ENCODE measurements at regions not wholly inside any gene's neighbourhood (a gene's known extent, or its start where the extent isn't known, plus 50 kb on each side); places are given as distances from the start of the nearest gene placed in this dataset.

DNA sequence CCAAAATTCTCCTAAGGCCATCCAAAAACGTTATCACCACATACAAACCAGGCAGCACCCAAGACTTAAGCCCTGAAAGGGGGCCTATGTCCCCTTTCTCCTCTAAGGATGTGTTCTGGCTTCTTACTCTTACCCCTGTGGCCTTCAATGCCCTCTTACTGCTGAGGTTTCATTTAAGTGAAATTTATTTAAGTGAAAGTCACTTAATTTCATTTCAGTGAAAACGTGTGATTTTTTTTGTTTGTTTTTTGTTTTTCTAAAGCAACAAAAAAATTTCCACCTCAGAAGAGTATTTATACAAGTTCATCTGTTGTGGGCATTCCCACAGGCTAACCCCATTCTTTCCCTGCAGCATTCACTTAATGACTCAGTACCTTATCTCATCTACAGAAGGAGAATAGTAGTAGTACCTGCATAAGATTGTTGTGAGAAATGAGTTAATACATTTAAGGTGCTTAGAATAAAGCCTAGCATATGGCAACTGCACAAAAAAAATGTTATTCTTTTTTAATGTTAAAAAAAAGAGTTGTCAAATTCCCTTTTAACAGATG is 220.6 kb downstream of the CHRM3 start:
- no peak for DNase-seq

- no peak for DNase-seq
These were observed 222.1 kb downstream of the CHRM3 start for GRCh38 chr1:239608469-239608868.

GRCh38 chr1:239612379-239612778 is 226.0 kb downstream of the CHRM3 start:
- no peak for DNase-seq

- no peak for DNase-seq
These were observed 230.3 kb downstream of the CHRM3 start for GRCh38 chr1:239616673-239617072.

GRCh38 chr1:239617259-239617658 is 230.9 kb downstream of the CHRM3 start:
- no peak for DNase-seq

DNA sequence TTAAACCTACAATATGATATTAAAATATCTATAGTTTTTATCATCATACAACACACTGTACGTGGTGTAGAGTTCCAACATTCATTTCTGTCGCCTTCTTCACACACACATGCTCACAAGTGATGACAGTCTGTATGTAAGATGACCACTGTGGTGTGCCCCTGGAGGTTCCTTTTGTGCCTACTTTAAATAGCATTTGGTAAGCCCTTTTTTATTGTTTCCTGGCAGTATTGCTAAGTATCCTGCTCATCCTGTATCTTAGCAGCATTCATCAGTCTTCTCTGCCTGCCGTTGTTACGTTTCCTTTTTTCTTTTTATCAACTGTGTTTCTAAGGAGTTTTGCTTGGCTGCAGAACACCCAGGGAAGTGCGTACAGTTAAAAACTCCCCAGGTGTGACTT is 231.4 kb downstream of the CHRM3 start:
- DNase-seq: no peak

DNA sequence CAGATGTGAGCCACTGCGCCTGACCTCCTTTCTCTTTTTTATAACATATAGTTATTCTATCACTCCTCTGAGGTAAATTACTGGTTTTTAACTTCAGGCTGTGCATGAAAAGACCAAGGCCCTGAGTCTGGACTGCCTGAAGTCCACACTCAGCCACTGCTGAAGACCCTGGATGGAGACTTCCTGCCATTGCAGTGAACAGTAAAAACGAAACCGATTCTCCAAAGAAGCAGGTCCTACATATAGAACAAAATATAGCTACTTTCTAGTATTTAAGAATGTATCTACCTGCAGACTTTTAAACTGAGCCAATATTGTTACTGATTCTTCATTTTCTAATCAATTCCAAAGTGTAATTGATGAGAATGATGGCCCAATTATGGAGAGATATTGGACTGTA is 232.8 kb downstream of the CHRM3 start:
- DNase-seq: no peak

GRCh38 chr1:239630767-239631166 is 244.4 kb downstream of the CHRM3 start:
- DNase-seq: no peak

- DNase-seq: no peak
These were observed 247.1 kb downstream of the CHRM3 start for GRCh38 chr1:239633432-239633831.

- DNase-seq: no peak
These were observed 248.9 kb downstream of the CHRM3 start for GRCh38 chr1:239635276-239635675.

DNA sequence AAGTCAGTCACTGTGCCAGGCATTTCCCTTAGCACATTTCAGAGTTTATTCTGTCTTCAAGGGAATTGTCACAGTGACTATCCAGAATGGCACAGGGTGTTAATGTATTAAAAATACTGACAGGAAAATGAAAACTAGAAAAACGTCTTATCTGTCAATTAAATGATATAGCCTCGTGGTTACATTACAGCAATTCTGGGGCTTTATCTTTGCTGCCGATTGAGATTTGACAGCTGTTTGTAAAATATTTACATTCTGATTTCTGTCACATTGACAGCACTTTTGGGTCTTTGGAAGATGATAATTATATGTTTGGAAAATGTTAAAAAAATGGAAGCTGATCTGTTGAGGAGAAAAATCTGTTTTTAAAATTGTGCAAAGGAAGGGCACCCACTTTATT is 250.0 kb downstream of the CHRM3 start:
- DNase-seq: no peak

DNA sequence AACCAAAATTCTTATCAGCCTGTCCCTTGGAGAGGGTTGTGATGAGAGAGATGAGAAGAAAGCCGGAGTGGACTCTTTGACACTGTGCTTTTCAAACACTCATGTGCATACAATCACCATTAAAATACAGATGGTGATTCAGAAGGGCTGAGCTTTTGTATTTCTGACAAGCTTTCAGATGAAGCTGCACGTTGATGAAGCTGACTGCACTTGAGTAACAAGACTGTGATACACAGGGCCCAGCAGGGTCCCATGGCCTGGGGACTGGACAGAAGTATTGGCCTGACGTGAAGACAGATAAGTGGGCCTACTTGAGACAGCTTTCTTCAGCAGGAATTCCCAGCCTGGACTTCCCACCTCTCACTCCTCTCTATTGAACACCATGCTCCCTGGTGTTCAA is 258.2 kb downstream of the CHRM3 start:
- DNase-seq: no peak

GRCh38 chr1:239647045-239647444 is 260.7 kb downstream of the CHRM3 start:
- DNase-seq: no peak

DNA sequence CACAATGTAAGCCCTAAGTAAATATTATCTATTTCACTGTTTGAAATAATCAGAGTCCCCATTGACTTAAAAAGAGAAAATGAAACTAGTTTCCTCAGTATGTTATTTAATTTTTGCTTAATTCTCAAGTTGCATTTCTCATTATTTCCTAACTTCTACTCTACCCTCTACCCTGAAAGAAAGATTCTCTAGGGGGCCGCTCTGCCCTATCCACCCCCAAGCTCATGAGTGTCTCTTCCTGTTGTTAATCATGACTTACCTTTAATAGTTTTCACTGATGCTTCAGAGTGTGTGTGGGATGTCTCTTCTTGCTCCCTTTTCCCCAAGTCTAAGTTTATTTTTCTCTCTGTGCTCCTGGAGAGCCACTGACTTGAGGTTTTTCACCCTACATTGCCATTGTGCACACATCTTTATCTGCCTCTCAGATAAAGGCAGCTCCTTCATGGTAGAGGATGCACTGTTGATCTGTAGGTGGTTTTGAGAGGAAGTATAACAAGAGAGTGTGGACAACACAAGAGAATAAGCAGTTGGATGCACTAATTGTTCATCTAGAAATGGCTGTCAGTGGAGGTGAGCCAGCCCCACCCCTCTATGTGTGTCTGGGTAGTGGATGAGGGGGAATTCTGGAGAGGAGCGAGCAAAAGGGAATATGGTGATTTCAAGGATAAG is 261.7 kb downstream of the CHRM3 start:
- DNase-seq: no peak

- no peak for DNase-seq
These were observed 268.7 kb downstream of the CHRM3 start for GRCh38 chr1:239655023-239655422.

GRCh38 chr1:239657291-239657690 is 270.9 kb downstream of the CHRM3 start:
- DNase-seq: no peak

DNA sequence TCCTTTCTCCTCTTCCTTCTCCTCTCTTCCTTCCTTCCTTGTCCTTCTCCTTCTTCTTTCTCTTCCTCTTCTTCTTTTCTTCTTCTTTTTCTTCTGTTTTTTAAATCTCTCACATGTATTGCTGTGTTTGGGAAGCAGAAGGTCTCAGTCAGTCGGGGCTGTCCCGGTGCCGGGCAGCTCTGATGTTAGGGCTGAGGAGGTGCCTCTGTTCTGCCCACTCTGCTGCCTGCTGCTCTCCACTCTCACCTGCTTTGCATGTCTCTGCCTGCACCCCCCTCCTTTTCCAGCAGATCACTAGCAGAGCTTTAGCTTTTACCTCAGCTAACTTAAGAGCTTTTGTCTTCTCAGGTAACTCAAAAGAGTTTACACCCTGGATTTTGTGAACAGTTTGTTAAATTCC is 276.6 kb downstream of the CHRM3 start:
- DNase-seq: no peak

DNA sequence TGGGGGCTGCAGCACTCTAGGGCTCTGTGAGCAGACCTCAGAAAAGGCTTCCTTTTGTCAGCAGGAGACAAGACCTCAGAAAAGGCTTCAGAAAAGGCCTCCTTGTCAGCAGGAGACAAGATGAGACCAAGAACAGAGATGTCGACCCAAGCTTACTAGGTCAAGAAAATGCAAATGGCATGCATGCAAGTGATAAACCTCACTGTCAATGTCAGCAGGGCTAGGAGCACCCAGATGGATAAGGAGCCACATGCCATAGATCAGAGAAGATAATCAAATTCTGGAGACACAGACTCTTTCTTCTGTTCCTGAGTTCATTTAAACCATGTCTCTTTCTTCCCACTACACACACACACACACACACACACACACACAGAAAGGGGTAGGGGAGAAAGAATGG is 285.9 kb downstream of the CHRM3 start:
- no peak for DNase-seq

- DNase-seq: no peak
These were observed 289.4 kb downstream of the CHRM3 start for GRCh38 chr1:239675735-239676134.

- DNase-seq: no peak
These were observed 290.3 kb downstream of the CHRM3 start for GRCh38 chr1:239676522-239677273.

DNA sequence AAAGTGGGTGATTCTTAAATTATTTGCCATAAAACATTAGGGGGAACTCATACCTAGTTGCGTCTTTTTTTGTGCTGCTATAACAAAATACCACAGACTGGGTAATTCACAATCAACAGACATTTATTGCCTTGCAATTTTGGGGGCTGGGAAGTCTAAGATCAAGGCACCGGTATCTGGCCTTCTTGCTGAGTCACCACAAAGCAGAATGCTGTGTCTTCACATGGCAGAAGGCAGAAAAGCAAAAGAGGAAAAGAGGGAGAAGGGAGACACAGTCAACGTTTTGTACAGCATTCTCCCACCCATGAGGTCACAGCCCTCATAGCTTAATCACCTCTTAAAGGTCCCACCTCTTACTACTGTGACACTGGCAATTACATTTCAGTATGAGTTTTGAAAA is 291.0 kb downstream of the CHRM3 start:
- DNase-seq: no peak

DNA sequence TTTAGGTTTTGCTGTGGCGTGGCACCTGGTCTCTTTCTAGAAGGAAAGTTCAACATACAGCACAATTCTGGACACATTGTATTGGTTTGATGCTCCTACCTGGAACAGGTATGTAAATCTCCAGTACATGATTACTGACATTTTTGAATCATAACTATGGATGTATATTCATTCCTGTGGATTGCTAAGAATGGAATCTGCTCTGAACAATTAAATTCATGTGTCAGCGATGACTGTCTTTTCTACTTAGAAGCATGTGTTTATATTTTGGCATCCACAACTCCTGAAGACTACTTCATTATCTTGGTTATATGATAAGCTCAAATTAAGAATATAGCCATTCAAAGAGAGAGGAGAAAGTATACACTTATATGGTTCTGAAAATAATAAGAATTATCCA is 291.8 kb downstream of the CHRM3 start:
- DNase-seq: no peak

DNA sequence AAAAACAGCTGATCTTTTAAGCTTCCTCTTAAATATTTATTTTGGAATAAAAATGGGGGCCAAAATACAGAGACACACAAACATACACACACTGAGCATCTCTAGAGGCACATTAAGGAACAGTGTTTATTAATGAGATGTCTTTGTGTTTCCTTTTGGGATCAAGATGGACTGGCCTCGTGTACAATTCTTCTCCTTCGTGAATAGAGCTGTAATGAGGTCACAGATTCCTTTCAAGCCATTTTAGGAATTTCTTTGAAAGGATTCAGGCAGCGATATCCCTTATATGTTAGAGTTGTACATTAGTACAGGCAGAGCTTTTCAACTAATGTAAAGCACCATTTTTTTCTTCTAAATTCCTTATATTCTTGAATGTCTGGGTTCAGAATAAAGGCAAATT is 295.7 kb downstream of the CHRM3 start:
- no peak for DNase-seq

- DNase-seq: no peak
These were observed 296.6 kb downstream of the CHRM3 start for GRCh38 chr1:239682960-239683359.

GRCh38 chr1:239686386-239686785 is 300.0 kb downstream of the CHRM3 start:
- no peak for DNase-seq

Data from right hindlimb (tissue), 1 donor.